HG03060 (cell line): ENCODE measurements at regions not wholly inside any gene's neighbourhood (a gene's known extent, or its start where the extent isn't known, plus 50 kb on each side); places are given as distances from the start of the nearest gene placed in this dataset.
"Not testable (repeated sequence)": the region's sequence is repeated elsewhere in the genome, so short reads cannot be mapped to it uniquely, and the experiment has no call there.

Source experiments
- ATAC-seq: cut with Tn5 transposase; IDR thresholded peaks from one replicate; pipeline ENCODE4 v1.9.1; 2021; ENCODE audit warnings: low read depth, moderate number of reproducible peaks; ENCODE audit not compliant: unreplicated experiment

GRCh38 chr11:24206511-24206910 lies 290.3 kb upstream of the LUZP2 start:
- no peak for ATAC-seq

- ATAC-seq = no peak
These were observed 280.4 kb upstream of the LUZP2 start for GRCh38 chr11:24216488-24216887.

DNA sequence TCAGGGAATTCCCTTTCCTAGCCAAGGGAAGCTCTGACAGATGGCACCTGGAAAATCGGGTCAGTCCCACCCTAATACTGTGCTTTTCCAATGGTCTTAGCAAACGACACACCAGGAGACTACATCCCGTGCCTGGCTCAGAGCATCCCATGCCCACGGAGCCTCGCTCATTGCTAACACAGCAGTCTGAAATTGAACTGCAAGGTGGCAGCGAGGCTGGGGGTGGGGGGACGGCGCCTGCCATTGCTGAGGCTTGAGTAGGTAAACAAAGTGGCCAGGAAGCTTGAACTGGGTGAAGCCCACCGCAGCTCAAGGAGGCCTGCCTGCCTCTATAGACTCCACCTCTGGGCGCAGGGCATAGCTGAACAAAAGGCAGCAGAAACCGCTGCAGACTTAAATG lies 279.5 kb upstream of the LUZP2 start:
- ATAC-seq = not testable (repeated sequence)

DNA sequence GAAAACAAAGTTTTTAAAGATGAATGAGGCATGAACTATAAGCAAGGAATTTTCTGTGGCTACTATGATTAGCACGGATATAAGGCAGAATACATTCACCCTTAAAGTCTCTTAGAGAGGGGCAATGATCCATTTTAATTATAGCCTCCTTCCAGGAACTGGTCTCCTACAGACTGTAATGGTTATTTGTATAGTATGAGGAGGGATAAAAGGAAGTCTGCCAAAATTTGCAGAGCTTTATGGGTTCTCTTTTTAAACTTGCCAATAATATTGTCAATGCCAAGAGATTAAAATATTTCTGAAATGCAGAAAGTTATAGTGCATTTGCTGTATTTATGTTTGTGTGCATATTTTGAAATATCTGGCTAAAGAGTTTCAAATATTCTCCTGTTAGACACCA lies 271.4 kb upstream of the LUZP2 start:
- ATAC-seq = no peak

DNA sequence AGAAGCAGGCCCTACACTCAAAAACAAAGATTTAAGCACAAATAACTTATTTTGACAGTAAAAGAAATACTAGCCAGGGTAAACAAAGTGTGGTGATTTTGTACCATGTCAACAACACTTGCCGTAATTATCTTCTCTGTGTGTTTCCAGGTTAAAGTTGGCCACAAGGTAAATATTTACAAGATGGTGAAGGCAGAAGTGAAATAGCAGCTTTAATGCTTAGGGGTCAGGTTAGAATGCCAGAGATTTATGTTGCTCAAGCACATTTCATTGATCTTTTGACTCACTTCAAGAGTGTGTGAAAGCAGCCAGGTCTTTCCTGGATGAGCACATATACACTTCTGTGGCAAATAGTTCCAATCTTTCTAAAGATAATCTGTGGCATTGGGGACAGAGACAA lies 270.2 kb upstream of the LUZP2 start:
- ATAC-seq = no peak

DNA sequence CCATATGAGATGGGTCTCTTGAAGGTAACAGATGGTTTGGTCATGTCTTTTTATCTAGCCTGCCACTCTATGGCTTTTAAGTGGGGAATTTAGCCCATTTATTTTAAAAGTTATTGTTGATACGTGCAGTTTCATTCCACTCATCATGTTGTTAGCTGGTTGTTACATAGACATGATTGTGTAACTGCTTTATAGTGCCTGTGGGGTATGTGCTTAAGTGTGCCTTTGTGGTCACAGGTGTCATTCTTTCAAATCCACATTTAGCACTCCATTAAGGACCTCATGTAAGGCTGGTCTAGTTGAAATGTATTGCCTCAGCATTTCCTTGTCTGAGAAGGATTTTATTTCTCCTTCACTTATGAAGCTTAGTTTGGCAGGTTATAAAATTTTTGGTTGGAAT lies 263.8 kb upstream of the LUZP2 start:
- ATAC-seq = no peak

DNA sequence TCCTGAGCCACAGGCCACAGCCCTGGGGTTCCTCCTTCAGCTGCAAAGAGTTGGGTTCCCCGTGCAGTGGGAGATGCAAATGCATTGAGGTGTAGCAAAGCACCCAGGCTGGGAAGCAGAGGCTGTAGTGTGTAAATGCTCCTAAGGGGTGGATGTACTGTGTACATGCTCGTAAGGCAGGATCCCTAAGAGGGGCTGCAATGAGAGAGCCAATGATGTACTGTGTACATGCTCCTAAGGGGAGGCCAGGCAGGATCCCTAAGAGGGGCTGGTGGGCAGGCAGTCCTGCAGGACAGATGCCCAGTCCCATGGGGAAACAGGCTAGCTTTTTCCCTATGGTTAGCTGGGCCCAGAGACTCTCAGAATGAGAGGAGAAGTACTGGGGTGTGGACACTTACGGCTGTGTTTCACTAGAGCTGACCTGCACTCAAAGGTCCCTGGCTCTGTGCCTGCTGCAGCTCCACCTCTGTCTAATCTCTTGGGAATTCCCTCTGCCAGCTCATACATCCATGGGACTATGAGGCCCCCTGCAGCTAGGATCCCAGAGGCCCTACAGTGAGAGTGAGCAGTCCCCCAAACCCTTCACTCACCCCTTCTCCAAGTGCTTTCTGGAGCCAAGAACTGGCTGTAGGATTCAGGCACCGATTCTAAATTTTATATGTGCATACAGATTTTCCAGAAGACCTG lies 261.9 kb upstream of the LUZP2 start:
- ATAC-seq = no peak

GRCh38 chr11:24238771-24239645 lies 257.8 kb upstream of the LUZP2 start:
- no peak for ATAC-seq

DNA sequence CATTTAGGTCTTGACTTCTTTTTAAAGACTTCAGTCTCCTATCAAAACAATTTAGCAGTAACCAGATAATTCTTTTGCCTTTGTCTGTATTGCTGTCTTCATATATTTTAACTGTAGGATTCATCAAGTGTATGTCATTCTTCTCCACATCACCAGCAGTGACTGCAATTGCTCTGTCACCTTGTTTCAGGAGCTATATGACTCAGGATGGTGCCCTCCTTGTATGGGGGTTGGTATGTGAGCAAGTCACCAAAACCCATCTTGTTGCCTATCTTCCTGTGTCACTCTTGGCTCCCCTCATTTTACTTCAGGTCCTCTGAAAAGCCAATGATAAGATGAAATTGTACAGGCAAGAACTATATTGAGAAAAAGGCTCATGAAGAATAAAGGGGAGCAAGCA lies 256.9 kb upstream of the LUZP2 start:
- ATAC-seq = no peak

DNA sequence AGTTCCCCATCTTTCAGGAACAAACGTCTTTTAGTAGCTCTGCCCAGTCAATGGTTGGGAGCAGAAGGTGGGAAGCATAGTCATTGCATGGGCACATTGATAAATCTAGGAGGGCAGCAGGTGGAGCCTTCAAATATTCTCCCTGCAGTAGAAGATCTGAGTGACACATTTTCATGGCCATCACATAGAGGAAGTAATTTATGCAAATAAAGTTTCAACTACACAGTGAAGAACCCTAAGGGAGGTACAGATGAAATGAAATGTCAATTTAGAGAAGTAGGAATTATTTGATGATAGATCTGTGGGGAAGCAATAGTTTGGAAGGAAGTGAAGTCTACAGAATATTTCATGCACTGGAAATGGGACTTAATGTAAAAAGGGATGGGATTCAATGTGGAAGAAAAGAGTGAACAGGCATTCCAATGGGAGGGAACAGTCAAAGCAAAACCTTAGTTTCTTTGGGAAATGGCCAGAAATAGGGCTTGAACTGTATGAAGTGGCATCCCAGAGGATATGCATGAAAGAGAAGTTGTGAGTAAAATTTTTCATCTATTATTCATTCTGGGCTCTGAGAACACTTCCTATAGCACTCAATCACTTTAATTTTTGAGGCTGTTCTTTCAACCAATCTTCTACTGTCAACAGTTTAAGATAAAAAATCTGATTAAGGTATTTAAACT lies 256.2 kb upstream of the LUZP2 start:
- ATAC-seq = no peak

DNA sequence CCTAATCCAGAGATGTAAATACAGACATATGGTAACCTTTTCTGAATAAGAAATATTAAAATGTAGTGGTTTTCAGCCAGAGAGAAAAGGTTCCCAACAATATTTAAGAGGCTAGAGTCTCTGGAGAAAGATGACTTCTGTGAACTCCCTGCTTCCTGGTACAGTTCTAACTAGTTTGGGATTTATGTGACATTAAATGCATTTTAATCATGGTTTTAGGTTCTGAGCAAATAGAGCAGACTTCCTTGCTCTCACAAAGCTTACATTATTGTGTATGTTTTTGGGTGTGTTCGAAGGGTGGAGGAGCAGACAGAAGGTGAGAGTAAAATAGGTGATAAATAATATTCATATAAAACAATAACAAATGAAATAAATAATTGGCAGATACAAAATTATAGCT lies 250.1 kb upstream of the LUZP2 start:
- no peak for ATAC-seq

DNA sequence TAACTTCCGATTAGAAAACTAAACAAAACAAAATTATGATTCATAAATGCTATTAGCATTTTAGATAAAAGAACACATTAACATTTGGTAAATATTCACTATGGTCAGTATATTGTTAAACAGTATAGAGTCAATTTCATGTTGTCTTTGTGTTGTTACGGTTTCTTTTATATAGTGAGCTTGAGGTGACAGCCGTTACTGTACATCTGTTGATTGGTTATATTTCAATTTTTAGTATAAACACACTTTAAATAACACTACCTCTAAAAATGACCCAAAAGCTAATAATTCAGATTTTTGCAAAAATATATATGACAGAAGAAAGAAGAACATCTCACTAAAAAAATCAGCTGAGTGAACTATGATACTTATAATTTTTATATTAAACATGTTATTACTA lies 249.0 kb upstream of the LUZP2 start:
- ATAC-seq = no peak

DNA sequence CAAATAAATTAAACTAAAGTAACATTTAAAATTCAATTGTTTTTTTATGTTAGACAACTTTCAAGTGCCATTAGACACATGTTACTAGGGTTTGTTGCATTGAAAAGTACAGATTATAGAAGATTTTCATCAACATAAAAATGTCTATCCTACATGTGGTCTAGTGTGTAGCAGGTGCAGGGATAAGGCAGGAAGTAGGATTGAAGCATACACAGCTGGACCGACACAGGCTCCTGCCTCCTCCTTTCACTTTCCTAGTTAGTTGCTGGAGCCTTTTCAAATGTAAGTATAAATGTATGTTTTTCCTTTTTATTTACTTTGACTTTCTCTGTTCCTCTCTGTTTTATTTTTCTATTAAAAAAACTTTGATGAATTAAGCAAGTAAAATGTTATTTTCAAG lies 246.9 kb upstream of the LUZP2 start:
- no peak for ATAC-seq

DNA sequence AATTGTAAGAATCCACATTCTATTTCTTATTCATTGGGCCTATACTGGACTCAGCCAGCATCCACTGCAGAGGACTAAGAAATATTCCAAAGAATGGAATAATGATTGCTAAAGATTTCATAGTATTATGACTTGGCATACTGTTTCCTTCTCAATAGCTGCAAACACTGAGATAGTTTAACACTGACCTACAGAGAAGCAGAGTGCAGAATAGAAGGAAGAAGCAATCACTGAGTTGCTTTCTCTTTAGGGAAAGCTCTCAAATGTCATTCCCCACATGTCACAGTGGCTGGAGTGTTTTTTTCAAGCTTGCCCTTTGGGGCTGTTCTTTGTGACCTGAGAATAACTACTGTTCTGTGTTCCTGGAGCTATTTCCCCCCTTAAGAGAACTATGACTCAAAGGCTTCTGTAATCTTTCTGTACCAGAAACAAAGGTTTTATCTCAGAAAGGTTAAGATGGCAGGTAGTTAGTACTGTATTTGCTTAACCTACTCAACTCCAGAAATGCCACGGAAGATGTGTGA lies 243.6 kb upstream of the LUZP2 start:
- no peak for ATAC-seq

DNA sequence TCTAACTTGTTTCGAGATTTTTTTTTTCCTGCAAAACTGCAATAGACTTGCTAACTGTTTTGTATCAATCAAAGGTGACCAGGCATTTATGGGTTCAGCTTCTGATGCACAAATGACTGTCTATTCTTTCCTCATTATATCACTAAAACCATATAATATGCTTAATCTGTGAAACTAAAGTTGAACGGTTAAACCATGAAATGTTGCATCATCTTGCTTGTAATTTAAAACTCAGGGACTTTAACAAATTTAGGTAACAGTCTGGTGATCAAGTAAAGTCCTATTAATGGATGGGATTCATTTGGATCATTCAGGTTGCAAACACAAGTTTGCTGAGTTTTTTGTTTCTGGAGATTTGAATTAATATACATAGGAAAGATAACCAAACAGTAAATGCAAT lies 232.0 kb upstream of the LUZP2 start:
- ATAC-seq = no peak

DNA sequence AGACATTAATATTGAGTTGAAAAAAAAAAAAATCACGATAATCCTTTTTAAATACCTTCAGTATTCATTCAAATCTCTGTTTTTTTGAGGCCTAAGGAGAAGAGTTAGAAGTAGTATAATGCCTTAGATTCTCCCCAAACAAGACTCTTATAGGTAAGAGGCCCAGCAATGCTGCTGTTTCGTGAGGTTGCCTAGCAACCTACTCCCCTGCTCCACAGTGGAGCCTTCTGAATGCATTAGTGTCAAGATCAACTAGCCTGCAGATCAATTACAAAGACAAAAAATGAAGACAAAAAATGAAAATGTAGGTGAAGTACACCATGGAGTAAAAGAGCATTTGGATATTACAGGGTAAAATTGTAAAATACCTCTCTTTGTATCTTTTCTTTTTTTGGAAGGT lies 229.8 kb upstream of the LUZP2 start:
- ATAC-seq = no peak

DNA sequence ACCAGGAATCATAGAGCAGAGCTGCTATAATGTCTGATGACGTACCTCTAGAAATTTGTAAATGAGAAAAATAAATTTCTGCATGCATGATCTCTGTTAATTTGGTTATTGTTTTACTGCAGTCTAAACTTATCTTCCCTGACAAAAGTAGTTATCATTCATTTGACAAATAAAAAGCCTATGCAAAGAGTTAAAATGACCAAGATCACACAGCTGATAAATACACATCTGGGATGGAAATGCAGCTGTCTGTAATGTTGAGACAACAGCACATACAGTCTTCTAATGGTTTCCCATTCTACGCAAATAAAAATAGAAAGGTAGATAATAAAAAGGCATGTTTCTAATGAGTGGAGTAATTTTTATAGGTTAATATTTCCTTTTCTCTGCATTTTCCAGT lies 225.1 kb upstream of the LUZP2 start:
- ATAC-seq = no peak

DNA sequence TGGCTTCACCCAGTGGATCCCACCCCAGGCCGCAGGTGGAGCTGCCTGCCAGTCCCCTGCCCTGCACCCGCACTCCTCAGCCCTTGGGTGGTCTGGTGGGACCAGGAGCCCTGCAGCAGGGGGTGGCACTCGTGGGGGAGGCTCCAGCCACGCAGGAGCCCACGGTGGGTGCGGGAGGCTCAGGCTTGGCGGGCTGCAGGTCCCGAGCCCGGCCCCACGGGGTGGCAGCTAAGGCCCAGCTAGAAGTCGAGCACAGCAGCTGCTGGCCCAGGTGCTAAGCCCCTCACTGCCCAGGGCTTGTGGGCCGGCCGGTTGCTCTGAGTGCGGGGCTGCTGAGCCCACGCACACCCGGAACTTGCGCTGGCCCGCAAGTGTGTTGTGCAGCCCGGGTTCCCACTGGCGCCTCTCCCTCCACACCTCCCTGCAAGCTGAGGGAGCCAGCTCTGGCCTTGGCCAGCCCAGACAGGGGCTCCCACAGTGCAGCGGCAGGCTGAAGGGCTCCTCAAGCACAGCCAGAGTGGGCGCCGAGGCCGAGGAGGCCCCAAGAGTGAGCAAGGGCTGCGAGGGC lies 222.6 kb upstream of the LUZP2 start:
- ATAC-seq = not testable (repeated sequence)

- ATAC-seq = no peak
These were observed 210.6 kb upstream of the LUZP2 start for GRCh38 chr11:24286238-24286637.

- ATAC-seq = no peak
These were observed 207.6 kb upstream of the LUZP2 start for GRCh38 chr11:24289301-24289700.

DNA sequence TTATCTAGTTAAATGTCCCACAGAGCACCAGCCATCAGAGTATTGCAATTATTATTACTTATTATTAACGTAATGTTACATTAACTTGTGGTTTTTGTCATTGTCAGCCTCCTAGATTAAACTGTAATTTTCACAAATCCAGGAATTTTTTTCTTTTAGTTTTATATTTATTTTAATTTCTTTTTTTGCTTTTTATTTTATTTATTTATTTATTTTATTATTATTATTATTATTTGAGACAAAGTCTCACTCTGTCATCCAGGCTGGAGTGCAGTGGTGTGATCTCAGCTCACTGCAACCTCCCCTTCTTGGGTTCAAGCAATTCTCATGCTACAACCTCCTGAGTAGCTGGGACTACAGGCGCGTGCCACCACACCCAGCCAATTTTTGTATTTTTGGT lies 202.9 kb upstream of the LUZP2 start:
- no peak for ATAC-seq
